Progenitor cell of endocrine pancreas (in vitro differentiated cells): ENCODE measurements at regions not wholly inside any gene's neighbourhood (a gene's known extent, or its start where the extent isn't known, plus 50 kb on each side); places are given as distances from the start of the nearest gene placed in this dataset. TPM values are rescaled to one million over a fixed set of nuclear protein-coding genes. Genes with fewer than 3 reads are reported as not detected.

Experiments
- microRNA-seq: library from miRNA; unstranded; fragments of <30 nt; microRNA quantifications from one replicate; pipeline ENCODE4 v1.1.0, GENCODE V29; 2020; ENCODE audit warnings: borderline number of aligned reads; ENCODE audit not compliant: unreplicated experiment

Small RNA genes in the stretch of these regions (microRNA-seq; reads per million reads assigned to microRNA genes)
- gene MIR6724-3 = not detected
- gene MIR6724-4 = not detected
